Right kidney (tissue), 1 donor: ENCODE measurements at regions not wholly inside any gene's neighbourhood (a gene's known extent, or its start where the extent isn't known, plus 50 kb on each side); places are given as distances from the start of the nearest gene placed in this dataset.

Source experiments
- DNase-seq: peaks from one replicate; pipeline ENCODE4 v3.0.0-alpha.2; 2016

DNA sequence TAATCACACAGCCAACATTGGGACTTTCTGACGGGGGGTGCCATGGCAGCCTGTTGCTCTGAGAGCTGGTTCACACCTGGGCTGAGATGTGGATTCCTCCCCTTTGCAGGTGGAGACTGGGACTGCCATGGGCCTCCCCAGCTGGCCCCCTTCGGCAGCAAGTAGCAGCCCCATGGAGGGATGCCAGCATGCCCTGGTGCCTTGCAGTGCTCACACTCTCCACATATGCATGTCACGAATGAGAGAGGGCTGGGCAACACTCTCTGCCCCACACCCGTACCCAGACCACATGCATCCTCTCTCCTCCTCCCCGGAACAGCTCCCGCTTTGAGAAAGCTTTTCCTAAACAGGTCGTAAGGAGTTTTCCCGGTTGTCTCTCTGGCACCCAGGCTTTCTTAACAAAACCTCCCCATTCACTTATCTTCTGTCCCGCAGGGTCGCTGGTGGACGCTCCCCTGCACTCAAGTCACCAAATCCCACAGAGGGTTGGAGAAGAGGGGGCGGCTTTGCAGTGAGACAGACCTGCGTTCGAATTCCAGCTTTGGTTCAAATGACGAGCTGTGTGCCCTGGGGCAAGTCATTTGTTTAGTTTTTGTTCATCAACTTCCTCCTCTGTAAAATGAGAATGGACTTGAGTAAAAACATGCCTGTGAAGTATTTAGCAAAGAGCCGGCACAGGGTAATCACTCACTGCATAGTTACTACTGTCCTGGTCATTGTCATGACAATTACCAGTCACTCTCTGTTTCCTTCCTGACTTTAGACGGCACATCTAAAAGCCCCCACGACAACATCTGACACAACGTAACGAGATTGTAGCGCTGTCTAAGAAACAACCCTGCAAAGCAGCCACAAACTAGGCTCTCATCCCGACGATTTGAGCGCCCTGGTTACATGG is 231.3 kb upstream of the B3GAT1 start:
- DNase-seq, result no peak

- no peak for DNase-seq
Measured at GRCh38 chr11:134642206-134642605, 230.2 kb upstream of the B3GAT1 start.

DNA sequence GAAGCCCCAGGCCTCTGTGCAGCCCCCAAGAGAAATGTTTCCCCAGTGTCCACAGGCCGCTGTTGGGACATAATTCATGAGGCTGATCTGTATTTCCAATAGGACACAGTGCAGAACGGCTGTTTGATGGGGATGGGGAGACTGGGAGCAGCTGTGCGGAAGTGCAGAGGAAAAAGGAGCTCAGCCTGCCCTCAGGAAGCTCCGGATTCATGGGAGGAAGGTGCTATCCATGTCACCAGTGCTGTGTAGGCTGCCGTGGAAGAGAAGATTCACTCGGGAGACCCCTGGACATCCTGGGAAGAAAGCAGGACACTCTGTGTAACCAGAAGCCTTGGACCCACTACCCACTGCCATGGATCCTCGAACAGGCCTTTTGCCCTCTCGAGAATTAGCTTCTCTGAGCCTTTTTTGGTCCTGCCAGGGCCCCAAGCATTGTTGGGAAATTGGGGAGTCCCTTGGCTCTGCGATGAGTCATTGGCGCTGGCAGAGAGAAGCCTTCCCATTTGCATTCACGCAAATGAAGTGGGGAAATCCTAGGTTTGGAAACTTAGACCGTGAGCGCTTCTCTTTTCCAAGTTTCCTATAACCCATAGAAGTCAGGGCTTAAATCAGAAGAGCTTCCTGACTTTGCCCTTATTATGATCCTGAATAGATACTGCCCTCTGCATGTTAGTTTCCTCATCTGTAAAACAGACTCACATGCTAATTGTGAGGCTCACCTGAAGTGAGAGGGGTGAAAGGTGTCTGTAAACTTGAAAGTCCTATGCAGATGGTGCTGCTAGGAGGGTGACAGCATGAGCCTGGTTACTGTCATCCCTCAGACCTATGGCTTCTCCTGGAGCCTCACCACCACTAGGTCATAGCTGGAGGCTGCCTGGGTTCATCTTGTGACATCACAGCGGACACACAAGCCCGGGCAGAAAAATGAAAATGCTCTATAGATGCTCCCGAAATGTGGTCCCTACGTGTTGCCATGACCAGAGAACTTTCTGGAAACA is 229.2 kb upstream of the B3GAT1 start:
- no peak for DNase-seq

DNA sequence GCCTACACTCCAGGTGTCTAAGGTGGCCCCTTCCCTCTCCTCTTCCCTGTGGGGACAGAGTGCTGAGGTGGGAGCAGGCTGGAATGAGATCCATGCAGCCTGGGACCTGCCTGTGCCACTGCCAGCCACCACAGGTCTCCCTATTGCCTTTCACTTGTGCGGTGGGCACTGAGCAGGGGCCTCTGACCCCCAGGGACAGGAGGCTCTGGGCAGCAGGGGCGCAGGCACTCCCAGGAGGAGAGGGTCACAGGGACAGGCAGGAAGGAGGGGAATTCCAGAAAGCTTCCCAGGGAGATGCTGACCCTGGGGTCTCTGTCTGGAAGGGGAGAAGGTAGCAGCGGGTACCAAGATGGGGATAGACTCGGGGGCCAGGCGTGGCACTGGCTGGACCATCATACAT is 228.5 kb upstream of the B3GAT1 start:
- DNase-seq, result no peak

DNA sequence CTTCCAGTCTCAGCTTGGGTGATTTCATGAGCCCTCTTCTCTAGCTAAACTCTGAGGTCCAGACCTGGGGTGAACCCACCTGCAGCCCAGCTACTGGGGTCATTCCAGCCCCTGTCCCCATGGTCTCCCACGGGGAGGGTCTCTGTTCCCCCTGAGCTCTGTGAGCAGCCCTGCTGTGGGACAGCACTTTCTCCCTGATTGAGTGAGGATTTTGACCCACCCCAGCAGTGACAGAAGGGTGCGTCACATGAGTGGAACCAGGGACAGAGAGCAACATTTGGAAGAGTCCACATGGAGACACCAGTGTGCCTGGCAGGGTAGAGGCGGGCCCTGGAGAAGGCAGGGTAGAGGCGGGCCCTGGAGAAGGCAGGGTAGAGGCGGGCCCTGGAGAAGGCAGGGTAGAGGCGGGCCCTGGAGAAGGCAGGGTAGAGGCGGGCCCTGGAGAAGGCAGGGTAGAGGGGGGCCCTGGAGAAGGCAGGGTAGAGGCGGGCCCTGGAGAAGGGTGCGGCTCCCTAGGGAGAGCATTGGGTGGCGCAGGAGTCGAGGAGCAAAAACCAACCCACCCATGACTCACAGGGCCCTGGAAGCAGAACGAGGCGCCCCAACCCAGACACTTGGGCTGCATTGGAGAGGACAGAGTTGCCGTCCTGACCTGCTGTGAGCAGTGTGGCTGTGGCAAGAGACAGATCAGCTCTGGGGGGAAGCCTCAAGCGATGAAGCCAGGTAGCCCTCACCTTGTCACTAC is 227.7 kb upstream of the B3GAT1 start:
- no peak for DNase-seq

GRCh38 chr11:134638796-134639430 is 226.9 kb upstream of the B3GAT1 start:
- DNase-seq, result no peak

GRCh38 chr11:134637091-134638015 is 225.3 kb upstream of the B3GAT1 start:
- no peak for DNase-seq

DNA sequence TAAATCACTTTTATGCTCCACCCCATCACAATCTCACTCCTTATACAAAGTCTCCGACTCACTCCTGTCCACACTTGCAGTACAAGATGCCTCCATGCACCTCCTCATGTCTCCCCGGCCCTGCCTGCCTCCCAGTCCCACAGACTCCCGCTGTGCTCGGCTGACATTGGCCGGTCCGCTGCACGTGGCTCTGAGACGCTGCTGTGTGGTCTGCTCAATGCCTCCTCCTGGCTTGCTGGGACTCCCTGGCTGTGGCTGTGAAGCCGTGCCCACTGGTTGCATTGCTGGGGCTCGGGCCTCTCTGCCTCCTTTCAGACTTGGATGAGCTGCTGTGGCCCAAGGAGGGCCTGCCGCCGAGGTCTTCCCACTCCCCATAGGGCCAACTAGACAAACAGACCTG is 224.0 kb upstream of the B3GAT1 start:
- DNase-seq, result no peak

GRCh38 chr11:134634897-134635831 is 223.1 kb upstream of the B3GAT1 start:
- no peak for DNase-seq

DNA sequence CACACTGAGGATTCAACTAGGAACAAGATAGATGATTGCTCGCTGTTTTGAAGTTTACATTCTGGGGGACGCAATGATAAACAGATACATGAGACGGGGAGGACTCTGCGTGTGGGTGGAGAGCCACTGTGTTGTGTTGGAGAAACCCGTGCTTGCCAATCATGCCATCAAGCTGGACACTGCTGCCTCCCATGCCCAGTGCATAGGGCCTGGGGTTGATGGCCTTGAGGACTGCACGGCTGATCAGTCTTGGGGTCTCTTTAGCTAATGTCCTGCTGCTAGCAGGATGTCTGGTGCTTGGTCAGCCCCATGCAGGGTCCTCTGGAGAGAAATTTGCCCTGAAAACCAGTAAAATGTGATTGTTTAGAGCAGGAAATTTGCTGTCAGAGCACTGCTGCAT is 221.2 kb upstream of the B3GAT1 start:
- DNase-seq, result no peak

GRCh38 chr11:134632347-134633119 is 220.5 kb upstream of the B3GAT1 start:
- no peak for DNase-seq

DNA sequence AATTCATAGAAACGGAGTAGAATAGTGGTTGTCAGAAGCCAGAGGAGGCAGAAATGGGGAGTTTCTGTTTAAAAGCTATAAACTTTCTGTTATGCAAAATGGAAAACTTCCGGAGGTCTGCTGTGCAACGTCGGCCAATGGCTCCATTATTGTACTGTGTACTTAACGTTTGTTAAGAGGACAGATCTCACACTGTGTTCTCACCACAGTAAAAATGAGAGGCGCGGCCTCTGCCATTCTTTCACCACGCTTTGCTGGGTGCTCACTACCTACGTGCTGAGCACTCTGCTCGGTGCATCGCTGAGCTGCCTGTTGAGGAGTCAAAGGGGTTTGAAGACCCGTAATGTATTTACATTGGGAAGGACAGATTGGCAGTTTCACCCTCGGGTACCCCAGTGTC is 218.8 kb upstream of the B3GAT1 start:
- no peak for DNase-seq

DNA sequence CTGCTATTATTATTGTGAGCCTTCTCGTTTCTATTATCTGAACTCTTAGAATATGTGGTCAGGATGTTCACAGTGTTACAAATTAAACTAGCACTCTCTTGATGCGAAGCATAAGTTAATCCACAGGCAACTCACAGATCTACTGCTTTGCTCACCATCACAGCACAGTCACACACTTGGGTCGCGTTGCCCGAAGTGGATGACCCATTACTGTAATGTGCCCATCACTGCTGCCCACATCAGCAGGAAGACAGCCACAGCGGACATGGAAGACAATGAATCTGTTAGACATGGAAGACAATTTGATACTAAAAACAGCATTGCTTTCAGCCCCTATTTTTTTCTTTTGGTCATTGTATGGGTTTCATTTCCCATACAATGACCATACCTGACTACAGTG is 216.4 kb upstream of the B3GAT1 start:
- no peak for DNase-seq

DNA sequence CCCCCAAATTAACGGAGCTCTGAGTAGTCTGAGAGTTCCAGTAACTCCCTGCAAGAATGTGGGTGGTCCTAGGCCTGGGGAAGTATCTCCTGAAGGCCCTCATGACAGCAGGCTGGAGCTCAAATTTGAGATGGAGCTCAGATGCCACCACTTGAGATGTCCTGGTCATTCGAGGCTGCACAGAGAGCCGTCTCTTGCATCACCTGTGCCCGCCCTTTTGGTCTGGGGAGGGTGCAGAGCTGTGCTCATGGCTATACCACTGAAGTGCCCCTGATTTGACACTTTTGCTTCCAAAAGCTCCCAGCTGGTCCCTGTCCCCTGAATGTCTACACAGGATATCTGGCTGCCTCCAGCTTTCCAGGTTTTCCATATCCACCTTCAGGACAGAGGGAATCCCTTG is 214.0 kb upstream of the B3GAT1 start:
- DNase-seq, result no peak

GRCh38 chr11:134625631-134626030 is 213.6 kb upstream of the B3GAT1 start:
- DNase-seq, result no peak

DNA sequence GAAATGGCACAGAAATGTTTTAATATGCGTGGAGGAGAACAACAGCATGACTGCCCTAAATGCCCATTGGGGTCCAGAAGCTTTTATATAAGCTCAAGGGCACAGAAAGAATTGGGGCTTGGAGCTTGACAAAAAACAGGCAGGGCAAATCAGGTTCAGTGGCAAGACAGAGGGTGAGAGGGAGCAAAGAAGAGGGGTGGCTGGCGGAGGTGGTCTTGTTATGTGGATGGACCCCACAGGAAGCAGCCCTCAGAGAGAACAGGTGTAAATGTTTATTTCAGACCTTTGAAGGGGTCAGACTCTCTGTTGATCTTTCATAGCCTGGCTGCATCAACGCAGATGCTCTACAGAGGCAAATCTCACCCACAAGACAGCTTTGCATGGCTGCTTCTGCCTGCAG is 213.1 kb upstream of the B3GAT1 start:
- no peak for DNase-seq

DNA sequence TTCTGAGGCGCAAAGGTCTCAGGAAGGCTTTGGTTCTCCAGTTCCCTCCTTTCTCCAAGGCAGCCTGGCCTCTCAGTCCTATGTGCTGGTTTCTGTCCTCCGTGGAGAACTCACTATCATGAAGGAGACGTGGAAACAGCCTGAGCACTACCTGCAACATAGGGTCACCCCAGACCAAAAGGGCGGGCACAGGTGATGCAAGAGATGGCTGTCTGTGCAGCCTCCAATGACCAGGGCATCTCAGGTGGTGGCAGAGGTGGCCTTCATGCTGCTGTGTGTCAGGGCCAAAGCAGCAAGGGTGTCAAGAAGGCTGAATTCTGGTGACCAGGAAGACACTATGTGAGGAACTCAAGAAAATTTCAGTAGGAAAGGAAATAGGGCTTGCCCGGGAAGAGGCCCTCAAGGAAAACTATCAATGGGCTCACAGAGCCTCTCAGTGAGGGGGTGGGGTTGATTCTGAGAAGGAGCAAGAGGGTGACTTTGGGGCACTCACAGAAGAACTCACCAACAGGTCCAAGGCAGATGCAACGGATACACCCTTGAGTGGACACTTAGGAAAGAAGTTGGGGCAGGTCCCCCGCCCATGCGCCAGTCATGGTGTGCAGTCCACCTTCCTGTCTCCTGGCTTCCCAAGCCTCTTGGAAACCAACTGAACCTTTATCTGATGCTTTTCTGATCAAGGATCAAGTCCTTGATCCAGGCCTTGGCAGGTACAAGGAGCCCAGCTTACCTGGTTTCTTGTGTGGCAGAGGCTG is 212.3 kb upstream of the B3GAT1 start:
- no peak for DNase-seq

DNA sequence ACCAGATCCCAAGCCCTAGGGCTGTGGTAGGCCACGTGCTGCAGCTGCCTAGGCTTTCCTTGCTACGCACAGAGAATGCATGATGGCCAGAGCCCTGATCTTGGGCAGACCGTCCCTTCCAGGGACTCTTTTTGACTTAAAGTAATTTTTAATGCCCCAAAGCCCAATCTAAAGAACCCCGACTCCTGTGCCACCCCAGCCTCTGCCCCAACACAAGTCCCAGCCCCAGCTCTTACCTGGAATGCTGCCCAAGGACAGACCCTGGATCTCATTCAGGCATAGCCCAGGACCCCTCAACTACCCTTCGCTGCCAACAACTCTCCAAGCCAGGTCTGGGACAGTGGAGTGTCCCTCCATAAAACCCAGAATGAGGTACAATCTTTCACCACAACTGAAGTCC is 211.7 kb upstream of the B3GAT1 start:
- DNase-seq, result no peak
